Brain microvascular endothelial cell (primary cell): ENCODE measurements at regions not wholly inside any gene's neighbourhood (a gene's known extent, or its start where the extent isn't known, plus 50 kb on each side); places are given as distances from the start of the nearest gene placed in this dataset.

Source experiments
- DNase-seq: peaks from one replicate; pipeline ENCODE4 v3.0.0-alpha.2; 2020
- H3K27ac ChIP-seq: fragments of 250-450 bp; sonication (Bioruptor Pico); 2 replicates; pipeline ENCODE4 v1.5.1; 2020; ENCODE audit warnings: mild to moderate bottlenecking, moderate library complexity
- H3K27me3 ChIP-seq: fragments of 250-450 bp; sonication (Bioruptor Pico); replicated peaks from 2 replicates; pipeline ENCODE4 v1.5.1; 2020; ENCODE audit warnings: mild to moderate bottlenecking
- H3K36me3 ChIP-seq: fragments of 250-450 bp; sonication (Bioruptor Pico); replicated peaks from 2 replicates; pipeline ENCODE4 v1.5.1; 2020; ENCODE audit warnings: mild to moderate bottlenecking
- H3K4me3 ChIP-seq: 2 replicates; pipeline ENCODE4 v1.5.1; 2011; ENCODE audit warnings: low read depth, mild to moderate bottlenecking, control low read depth, low read length, moderate library complexity
- in situ Hi-C: cut with HindIII; loops from 2 replicates; pipeline ENCODE4 v1.10.0; 2017; ENCODE audit warnings: low sequenced_read_pairs, low pct_ligation_motif_present
- TF ChIP-seq, protein P1 (sequence below): IDR thresholded peaks from 2 replicates; pipeline ENCODE4 v1.5.1; 2011; ENCODE audit warnings: low read depth, mild to moderate bottlenecking, moderate library complexity, low read length, control low read depth, inconsistent platforms; ENCODE audit errors: missing control alignments

DNA sequence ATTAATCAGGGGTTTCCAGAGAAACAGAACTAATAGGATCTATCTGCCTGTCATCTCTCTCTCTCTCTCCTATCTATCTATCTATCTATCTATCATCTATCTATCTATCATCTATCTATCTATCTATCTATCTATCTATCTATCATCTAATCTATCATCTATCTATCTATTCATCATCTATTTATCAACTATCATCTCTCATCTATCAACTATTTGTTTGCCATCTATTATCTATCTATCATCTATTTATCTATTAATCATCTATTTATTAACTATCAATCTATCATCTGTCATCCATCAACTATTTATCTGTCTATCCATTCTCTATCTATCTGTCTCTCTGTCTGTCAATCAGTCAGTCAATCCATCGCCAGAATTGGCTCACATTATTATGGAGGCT lies 70.0 kb upstream of the MRPS6 start:
- in situ Hi-C loops, result no loop called here
- Histone ChIP-seq H3K27me3 (no peaks in the 10 kb centered on the region), H3K36me3 (no peaks in the 10 kb centered on the region), H3K27ac (no peak overlapping the region), H3K4me3 (no peak overlapping the region)
- TF ChIP-seq, protein P1, sequence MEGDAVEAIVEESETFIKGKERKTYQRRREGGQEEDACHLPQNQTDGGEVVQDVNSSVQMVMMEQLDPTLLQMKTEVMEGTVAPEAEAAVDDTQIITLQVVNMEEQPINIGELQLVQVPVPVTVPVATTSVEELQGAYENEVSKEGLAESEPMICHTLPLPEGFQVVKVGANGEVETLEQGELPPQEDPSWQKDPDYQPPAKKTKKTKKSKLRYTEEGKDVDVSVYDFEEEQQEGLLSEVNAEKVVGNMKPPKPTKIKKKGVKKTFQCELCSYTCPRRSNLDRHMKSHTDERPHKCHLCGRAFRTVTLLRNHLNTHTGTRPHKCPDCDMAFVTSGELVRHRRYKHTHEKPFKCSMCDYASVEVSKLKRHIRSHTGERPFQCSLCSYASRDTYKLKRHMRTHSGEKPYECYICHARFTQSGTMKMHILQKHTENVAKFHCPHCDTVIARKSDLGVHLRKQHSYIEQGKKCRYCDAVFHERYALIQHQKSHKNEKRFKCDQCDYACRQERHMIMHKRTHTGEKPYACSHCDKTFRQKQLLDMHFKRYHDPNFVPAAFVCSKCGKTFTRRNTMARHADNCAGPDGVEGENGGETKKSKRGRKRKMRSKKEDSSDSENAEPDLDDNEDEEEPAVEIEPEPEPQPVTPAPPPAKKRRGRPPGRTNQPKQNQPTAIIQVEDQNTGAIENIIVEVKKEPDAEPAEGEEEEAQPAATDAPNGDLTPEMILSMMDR, result no peak
- DNase-seq, result no peak

DNA sequence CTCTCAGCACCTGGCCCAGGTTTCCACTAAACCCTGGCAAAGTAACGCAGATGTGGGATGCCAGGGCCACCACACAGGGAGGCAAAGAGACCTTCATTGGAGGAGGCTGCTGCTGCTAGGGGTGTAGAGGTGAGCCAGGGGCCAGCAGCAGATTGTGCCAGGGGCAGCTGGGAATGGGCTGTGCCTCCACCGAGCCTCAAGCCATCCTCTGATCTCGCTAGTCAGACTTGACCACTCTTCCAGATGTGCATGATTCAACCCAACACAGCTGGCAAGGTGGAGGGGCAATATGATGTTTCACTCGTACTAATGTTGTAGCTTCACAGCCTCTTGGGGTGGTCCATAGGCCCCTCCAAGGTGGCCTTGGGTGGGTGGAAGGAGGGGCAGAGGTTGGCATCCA lies 73.0 kb upstream of the MRPS6 start:
- Histone ChIP-seq H3K27me3 (no peaks in the 10 kb centered on the region), H3K27ac (no peak overlapping the region), H3K4me3 (no peak overlapping the region), H3K36me3 (no peaks in the 10 kb centered on the region)
- TF ChIP-seq, protein P1, result no peak
- no peak for DNase-seq
- in situ Hi-C loops, result no loop called here

DNA sequence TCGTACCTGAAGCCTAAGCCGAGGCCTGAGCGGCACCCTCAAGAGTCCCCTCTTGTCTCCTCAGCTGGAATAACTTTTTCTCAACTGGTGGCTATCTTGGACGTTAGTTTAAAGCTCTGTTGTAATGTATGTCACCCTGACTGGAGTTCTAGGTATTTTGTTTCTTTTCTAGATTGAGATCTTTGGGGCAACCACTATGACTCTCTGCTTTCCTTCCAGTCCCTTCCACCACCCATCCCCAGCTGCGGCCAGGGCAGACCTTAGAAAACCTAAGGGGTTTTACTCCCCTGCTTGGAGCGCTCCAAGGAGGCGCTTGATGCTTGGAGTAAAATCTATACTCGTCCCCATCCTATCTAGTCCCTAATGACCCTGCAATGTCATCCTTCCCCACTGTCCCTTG lies 74.6 kb upstream of the MRPS6 start:
- TF ChIP-seq, protein P1, result no peak
- H3K4me3 ChIP-seq, result no peak overlapping the region
- no peaks in the 10 kb centered on the region for H3K36me3 ChIP-seq
- no peak for DNase-seq
- in situ Hi-C loops, result no loop called here
- H3K27ac ChIP-seq, result no peak overlapping the region
- H3K27me3 ChIP-seq, result no peaks in the 10 kb centered on the region

DNA sequence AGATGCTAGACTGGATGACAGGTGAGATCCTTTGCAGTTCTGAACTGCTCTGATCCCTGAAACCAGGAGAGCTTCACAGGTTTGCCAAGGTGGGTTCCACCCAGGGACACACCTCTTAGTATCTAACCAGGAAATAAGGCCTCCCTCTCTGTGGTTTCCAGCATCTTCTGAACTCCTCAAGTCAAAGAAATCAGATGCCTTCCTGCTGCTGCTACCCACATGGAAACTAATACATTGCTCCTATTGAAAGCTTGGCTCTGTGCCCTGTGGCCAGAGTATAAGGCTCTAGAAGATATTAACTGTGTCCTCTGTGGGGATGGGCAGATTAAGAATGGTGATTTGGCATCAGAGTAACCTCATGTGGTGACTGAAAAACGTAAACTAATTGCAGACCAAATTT lies 75.0 kb upstream of the MRPS6 start:
- DNase-seq, result no peak
- Histone ChIP-seq H3K27ac (no peak overlapping the region), H3K27me3 (no peaks in the 10 kb centered on the region), H3K4me3 (no peak overlapping the region), H3K36me3 (no peaks in the 10 kb centered on the region)
- in situ Hi-C loops, result no loop called here
- TF ChIP-seq, protein P1, result no peak

DNA sequence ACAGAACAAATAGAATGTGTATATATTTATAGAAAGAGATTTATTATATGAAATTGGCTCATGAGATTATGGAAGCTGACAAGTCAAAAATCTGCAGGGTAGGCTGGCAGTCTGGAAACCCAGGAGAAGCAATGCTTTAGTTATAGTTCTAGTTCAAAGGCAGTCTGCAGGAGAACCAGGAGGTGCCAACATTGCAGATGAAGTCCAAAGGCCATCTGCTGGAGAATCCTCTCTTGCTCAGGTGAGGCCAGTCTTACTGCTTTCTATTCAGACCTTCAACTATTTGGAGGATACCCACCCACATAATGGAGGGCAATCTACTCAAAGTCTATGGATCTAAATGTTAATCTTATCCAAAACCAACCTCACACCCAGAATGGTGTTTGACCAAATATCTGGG lies 75.9 kb upstream of the MRPS6 start:
- Histone ChIP-seq H3K27ac (no peak overlapping the region), H3K4me3 (no peak overlapping the region), H3K27me3 (no peaks in the 10 kb centered on the region), H3K36me3 (no peaks in the 10 kb centered on the region)
- no peak for DNase-seq
- in situ Hi-C loops, result no loop called here
- TF ChIP-seq, protein P1, result no peak

DNA sequence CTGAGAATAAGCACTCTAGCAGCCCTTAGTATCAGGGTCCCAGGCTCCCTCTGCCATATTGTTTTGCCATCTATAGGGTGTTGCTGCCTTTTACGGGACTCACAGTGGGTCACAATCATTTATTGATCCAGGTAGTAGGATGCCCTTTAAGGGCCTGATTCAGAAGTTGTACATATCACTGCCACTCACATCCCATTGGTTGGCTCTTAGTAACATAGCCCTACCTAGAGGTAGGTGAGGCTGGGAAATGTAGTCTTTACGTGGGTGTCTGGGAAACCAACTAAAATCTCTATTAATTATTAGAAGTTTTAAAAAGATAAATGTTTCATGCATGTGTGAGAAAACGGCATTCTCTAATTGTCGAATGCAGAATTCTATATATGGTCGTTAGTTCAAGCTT lies 78.8 kb upstream of the ATP5PO start:
- in situ Hi-C loops, result no loop called here
- no peak overlapping the region for H3K4me3 ChIP-seq
- no peak for DNase-seq
- TF ChIP-seq, protein P1, result no peak
- H3K36me3 ChIP-seq, result no peaks in the 10 kb centered on the region
- no peaks in the 10 kb centered on the region for H3K27me3 ChIP-seq
- no peak overlapping the region for H3K27ac ChIP-seq
